ENCODE measurements at regions not wholly inside any gene's neighbourhood (a gene's known extent, or its start where the extent isn't known, plus 50 kb on each side); places are given as distances from the start of the nearest gene placed in this dataset.

DNA sequence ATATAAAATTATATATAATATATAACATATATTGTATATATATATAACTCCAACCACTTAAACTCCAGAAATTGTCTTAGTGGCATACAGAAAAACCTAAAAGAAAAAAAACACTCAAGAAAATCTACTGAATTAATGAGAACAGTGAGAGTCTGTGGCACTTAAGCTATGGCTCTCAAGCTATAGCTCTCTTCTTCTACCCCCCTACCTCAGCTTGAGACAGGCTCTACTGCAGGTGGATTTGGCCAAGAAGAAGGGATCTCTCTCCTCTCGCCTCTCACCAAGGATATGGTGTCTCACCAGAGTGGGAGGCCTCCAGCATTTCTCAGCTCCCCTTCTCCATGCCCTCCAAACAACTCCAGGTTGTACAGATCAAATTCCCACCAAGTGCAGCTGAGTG lies 64.5 kb upstream of the DAB2 start:
- no peak for DNase-seq

DNA sequence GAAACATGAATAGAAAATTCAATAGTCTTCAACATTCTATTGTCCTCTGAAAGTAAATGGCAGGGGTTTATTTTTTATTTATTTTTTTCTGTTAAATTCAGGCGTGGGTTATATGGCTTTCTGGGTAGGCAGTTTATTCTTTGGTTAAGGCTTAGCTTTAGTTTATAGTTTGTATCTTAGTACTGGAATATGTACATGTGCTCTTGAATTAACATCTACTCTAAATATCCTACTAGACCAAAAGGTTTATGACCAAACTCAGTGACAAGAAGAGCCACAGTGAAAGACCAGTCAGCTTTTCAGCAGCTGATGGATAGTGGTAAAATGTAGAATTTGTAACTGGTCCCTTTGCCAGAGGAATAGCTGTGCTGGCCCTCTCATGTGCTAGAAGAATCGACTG lies 62.0 kb upstream of the DAB2 start:
- no peak for DNase-seq

DNA sequence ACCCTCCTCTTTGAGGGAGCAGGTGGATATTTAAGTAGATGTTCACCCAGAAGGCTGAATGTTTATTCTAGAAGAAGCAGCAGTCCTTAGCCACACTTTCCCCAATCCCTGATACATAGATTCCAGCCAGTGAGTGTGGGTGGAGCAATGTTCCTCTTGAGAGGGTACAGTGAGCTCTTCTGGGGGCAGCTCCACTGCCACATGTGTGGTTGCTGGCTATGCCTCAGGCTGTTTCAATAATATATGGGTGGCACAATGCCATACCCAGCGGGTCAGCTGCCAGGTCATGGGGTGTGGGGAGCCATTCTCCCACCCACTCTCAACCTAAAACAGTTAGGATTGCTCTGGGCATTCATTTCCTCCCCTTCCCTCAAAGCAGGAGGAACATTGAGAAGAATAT lies 61.6 kb upstream of the DAB2 start:
- no peak for DNase-seq

DNA sequence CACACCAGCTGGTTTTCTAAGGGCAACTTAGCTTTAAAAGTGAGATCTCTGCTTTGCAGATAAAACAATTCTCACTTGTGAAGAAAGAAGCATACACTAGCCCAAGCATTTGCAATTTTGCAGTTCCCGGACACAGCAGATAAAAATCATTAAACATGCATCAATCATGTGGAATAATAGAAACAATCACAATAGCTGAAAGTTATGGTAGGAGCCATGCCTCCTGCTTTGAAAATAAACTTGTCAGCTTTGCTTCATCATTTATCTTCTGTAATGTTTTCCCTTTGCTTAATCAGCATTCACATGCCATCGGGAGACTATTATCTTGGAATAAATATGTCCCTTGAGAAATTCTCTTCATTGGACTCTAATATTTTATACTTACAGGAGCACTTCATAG lies 60.3 kb upstream of the DAB2 start:
- DNase-seq = no peak

DNA sequence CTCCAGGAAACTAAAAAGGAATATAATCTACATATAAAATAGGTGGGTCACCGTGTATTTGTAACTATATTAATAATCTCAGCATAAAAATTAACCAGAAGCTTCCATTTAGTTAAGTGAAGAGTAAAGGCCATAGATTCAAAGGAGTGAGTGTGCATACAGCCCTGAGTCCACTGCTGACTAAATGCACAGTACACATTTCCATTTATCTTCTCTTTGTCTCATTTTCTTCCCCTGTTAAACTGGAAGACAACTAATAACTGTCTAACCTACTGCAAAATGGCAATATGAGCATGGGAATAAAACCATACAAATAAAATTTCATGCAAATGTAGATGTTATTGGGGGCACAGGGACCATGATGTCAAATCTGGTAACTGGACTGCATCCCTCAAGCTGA lies 59.9 kb upstream of the DAB2 start:
- DNase-seq = no peak

DNA sequence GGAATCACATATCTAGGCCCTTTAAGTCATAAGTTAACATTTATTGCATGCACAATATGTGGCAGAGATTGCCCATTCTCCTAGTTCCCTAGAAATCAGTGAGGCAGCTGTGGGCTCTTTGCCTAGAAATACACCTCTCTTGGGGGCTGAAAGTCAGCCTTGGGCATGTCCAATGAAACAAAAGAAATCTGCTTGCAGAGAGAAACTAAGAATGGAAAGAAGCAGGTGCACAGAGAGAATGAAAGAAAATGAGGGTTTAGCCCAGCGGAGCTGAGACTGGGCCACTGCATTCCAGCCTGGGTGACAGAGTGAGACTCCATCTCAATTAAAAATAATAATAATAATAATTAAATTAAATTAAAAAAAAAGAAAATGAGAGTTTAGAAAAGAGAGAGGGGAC lies 57.3 kb upstream of the DAB2 start:
- DNase-seq = no peak

DNA sequence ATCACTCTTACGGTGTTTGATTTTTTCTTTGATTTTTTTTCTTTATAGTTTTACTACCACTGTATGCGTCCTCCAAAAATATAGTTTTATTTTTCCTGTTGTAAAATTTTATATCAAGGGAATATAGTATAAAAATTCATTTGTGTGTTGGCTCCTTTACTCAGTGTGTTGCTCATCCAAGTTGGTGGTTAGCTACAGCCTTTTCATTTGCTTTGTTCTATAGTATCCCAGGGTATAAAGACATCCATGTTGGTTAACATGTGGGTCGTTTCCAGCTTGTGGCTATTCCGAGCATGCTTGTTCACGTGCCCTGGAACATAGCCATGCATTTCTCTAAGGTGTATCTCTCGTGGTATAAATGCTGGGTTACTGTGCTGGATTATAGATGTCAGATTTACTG lies 54.8 kb upstream of the DAB2 start:
- DNase-seq = no peak

DNA sequence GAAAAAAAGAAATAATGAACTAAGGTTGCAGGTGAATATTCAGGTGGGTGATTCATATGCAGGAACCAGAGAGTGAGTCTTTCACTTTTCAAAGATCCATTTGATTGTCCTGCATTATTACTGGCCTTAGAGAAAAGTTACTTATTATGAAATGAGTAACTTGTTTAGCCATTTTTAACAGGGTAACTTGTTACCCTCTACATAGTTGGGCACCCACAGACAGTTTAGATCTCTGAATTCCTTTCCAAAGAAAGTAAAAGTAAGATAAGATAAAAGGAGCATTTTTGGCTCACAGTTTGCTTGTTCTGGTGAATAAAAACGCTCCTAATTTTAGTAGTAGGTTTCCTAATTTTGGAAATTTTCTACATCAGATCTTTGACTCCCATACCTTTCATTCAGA lies 54.1 kb upstream of the DAB2 start:
- no peak for DNase-seq

DNA sequence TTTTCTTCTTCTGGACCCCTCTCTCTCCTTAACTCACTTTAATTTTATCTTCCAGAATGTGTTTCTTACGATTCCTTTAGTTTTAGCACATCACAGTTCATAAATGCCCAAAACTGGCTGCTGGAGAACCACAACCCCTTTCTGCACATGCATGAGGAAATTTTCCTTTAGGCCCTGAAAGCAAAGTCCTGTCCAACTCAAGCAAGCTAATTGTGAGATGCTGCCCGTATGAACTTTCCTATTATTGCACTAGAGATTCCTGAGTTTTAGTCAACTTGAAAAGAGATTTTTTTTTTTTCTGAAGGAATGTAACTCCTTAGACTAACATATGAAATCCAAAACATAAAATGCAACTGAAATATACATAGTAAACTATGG lies 52.1 kb upstream of the DAB2 start:
- no peak for DNase-seq

DNA sequence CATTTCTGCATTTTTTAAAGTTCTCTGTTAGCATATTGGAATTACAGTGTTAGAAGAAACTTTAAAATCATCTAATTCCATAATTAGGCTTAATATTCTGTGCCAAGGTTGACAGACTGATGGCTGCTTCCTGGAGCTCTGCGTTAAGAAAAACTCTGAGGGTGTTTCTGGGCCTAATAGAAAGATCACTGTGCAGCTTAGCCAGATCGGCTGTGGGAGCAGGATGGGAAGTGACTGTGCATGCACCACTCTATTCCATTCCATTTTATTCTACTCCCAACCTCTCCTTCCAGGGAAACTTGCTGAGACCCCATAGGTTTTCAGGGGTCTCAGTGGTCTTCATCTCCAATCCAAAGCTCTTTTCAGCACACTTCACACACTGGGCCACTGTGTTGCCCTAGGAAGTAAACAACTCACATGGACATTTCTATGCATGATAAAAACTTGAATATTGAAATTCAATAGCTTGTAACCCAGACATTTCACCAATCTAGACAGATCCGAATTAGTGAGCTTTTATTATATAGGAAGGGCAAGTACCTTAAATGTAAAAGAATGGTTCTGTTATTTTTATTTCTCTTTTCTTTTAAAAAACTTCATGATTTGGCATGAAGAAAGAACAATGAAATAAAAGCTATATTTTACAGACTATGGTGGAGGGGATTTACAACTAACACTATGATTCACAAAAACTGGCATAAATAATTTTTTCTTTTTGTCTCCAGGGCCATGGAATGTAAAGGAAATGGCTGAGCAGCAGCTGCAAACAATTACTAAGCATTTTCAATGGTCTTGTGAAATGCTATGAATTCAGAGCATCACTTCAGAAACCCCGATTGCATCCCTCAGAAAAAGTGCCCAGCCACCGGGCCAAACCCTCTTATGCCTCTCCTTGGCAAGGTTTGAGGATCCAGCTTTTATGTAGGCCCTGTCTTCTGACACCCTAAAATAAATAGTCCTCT lies 51.4 kb upstream of the DAB2 start:
- no peak for DNase-seq

DNA sequence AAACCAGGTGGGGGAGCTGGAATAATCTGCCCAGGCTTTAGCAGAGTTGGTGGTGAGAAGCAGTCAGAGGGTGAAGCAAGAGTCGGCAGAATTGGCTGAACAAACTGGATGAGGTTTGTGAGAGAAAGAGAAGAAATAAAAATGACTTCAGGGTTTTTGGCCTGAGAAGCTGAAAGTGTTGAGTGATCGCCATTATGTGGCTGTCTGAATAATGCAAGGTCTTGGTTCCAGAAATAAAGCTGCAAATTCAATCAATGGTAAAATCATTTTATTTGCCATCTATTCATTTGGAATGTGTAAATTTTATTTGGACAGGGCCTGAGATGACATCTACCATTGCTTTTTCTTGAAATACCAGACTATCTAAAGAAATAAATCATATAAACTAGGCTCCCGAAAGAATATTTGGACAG lies 50.4 kb upstream of the DAB2 start:
- no peak for DNase-seq
